Prostate gland (tissue), 2 donors: ENCODE measurements at regions not wholly inside any gene's neighbourhood (a gene's known extent, or its start where the extent isn't known, plus 50 kb on each side); places are given as distances from the start of the nearest gene placed in this dataset.

ENCODE experiments used
- DNase-seq: peaks from one replicate; pipeline ENCODE4 v3.0.0-alpha.2; 2019; ENCODE audit warnings: low spot score
- H3K27ac ChIP-seq, 2 donors: fragments of 200-600 bp; sonication (generic); 2 replicates each; pipeline ENCODE4 v1.5.1; 2017 to 2019
- H3K27me3 ChIP-seq: fragments of 200-600 bp; sonication (generic); replicated peaks from 2 replicates; pipeline ENCODE4 v1.5.1; 2019; ENCODE audit not compliant: insufficient read depth
- H3K36me3 ChIP-seq, 2 donors: fragments of 200-600 bp; sonication (generic); 1 replicate in 1 of 2; 2 replicates in 1 of 2; pipeline versions ENCODE4 v1.5.1 to v1.8.1; 2017 to 2019
- H3K4me1 ChIP-seq: fragments of 200-600 bp; sonication (generic); replicated peaks from 2 replicates; pipeline ENCODE4 v1.5.1; 2019
- H3K4me3 ChIP-seq, 2 donors: fragments of 200-600 bp; sonication (generic); 2 replicates each; pipeline ENCODE4 v1.5.1; 2017 to 2019
- H3K9me3 ChIP-seq: fragments of 200-600 bp; sonication (generic); 2 replicates; pipeline ENCODE4 v1.5.1; 2017
- CTCF ChIP-seq, 4 experiments: fragments of 200-600 bp in 2 of 4; fragments of 450-650 bp in 2 of 4; sonication (generic) in 2 of 4; IDR thresholded peaks; 1 replicate in 3 of 4; 2 replicates in 1 of 4; pipeline ENCODE4 v1.5.1; 2016 to 2019; ENCODE audit warnings: antibody characterized with exemption in 4 of 4, mild to moderate bottlenecking in 2 of 4, moderate library complexity in 2 of 4
- POLR2A ChIP-seq: fragments of 450-650 bp; IDR thresholded peaks from one replicate; pipeline ENCODE4 v1.6.1; 2016; ENCODE audit warnings: antibody characterized with exemption, mild to moderate bottlenecking
- POLR2AphosphoS5 ChIP-seq: sonication (generic); formaldehyde crosslinking; IDR thresholded peaks from one replicate; pipeline ENCODE4 v1.6.1; 2017; ENCODE audit warnings: antibody characterized with exemption
- whole genome bisulfite sequencing: methylation state at CpG from one replicate; pipeline ENCODE4 v1.1.5; 2018; 5-methylcytosine and 5-hydroxymethylcytosine counted together
- intact Hi-C: fragments of 100-400 bp; cut with DNase I; formaldehyde crosslinking; loops from one replicate; pipeline ENCODE4 v1.14.2; 2022

- no peak for DNase-seq
- Histone ChIP-seq H3K4me3 (no peak overlapping the region), H3K27ac (no peak overlapping the region), H3K36me3 (no peaks in the 10 kb centered on the region), H3K27me3 (no peaks in the 10 kb centered on the region), H3K9me3 (no peaks in the 10 kb centered on the region), H3K4me1 (no peaks in the 10 kb centered on the region)
- TF ChIP-seq CTCF (IDR thresholded peaks at IDR 0.05): no peak
- no peak for TF ChIP-seq POLR2A
- TF ChIP-seq POLR2AphosphoS5: no peak
- WGBS: over 99% methylated on average over 3 of the region's 3 CpGs
- intact Hi-C loops: no loop called here
Observed at GRCh38 chr9:12232836-12233235, 460.3 kb upstream of the TYRP1 start.

GRCh38 chr9:12253941-12254340 lies 439.2 kb upstream of the TYRP1 start:
- TF ChIP-seq CTCF (IDR thresholded peaks at IDR 0.05): no peak
- TF ChIP-seq POLR2AphosphoS5: no peak
- no peak for TF ChIP-seq POLR2A
- 64% methylated on average over 2 of the region's 2 CpGs for WGBS
- H3K4me3 ChIP-seq: no peak overlapping the region
- H3K4me1 ChIP-seq: no peaks in the 10 kb centered on the region
- no peaks in the 10 kb centered on the region for H3K27me3 ChIP-seq
- intact Hi-C loops: no loop called here
- H3K36me3 ChIP-seq: no peaks in the 10 kb centered on the region
- no peak for DNase-seq
- H3K9me3 ChIP-seq: no peaks in the 10 kb centered on the region
- H3K27ac ChIP-seq: no peak overlapping the region

GRCh38 chr9:12266758-12267157 lies 426.4 kb upstream of the TYRP1 start:
- TF ChIP-seq CTCF (IDR thresholded peaks at IDR 0.05) (no peak), POLR2AphosphoS5 (no peak), POLR2A (no peak)
- Histone ChIP-seq H3K27ac (no peak overlapping the region), H3K36me3 (no peaks in the 10 kb centered on the region), H3K9me3 (no peaks in the 10 kb centered on the region), H3K4me1 (no peaks in the 10 kb centered on the region), H3K27me3 (no peaks in the 10 kb centered on the region), H3K4me3 (no peak overlapping the region)
- DNase-seq: no peak
- intact Hi-C loops: no loop called here
- WGBS: 90% methylated on average over 2 of the region's 2 CpGs

- 63% methylated on average over 3 of the region's 3 CpGs for WGBS
- no peak overlapping the region for H3K27ac ChIP-seq
- intact Hi-C loops: no loop called here
Observed at GRCh38 chr9:12271421-12271891, 421.7 kb upstream of the TYRP1 start.

More at GRCh38 chr9:12271421-12271891, 421.7 kb upstream of the TYRP1 start:
- Histone ChIP-seq H3K9me3 (no peaks in the 10 kb centered on the region), H3K4me1 (no peaks in the 10 kb centered on the region), H3K4me3 (no peak overlapping the region), H3K27me3 (no peaks in the 10 kb centered on the region), H3K36me3 (no peaks in the 10 kb centered on the region)
- no peak for TF ChIP-seq POLR2AphosphoS5
- no peak for TF ChIP-seq POLR2A
- TF ChIP-seq CTCF (IDR thresholded peaks at IDR 0.05): no peak
- DNase-seq: no peak
